WTC11 (cell line): ENCODE measurements at regions not wholly inside any gene's neighbourhood (a gene's known extent, or its start where the extent isn't known, plus 50 kb on each side); places are given as distances from the start of the nearest gene placed in this dataset.
A peak's percentile ranks its signal among the peaks of the same experiment; 100 is the strongest.

Experiments
- ATAC-seq: fragments of 200-7000 bp; cut with Tn5 transposase; 2 replicates; pipeline ENCODE4 v1.10.0; 2021; ENCODE audit warnings: mild to moderate bottlenecking, moderate library complexity
- CTCF ChIA-PET: fragments of 300-600 bp; sonication (Branson Sonifier 250); formaldehyde crosslinking; loops from one replicate; lab custom pipeline; 2021; ENCODE audit warnings: antibody characterized with exemption; lab: Charles Lee
- POLR2A ChIA-PET: fragments of 350-600 bp; sonication (Branson Sonifier 250); formaldehyde crosslinking; loops from one replicate; lab custom pipeline; 2021; ENCODE audit warnings: antibody characterized with exemption; lab: Charles Lee
- DNase-seq: peaks from one replicate; pipeline ENCODE4 v3.0.0; 2021; ENCODE audit warnings: low spot score
- H3K27ac Mint-ChIP-seq: 2 replicates; pipeline ENCODE4 v1.8.0; 2021; ENCODE audit warnings: mixed read lengths
- H3K27me3 Mint-ChIP-seq: 2 replicates; pipeline ENCODE4 v1.8.0; 2021; ENCODE audit warnings: low read depth, mild to moderate bottlenecking, moderate library complexity, mixed read lengths
- H3K36me3 Mint-ChIP-seq: 2 replicates; pipeline ENCODE4 v1.8.0; 2021; ENCODE audit warnings: mixed read lengths
- H3K4me1 Mint-ChIP-seq: 2 replicates; pipeline ENCODE4 v1.8.0; 2022; ENCODE audit warnings: mixed read lengths
- H3K4me3 Mint-ChIP-seq: 2 replicates; pipeline ENCODE4 v1.8.0; 2021; ENCODE audit warnings: mild to moderate bottlenecking, moderate library complexity, mixed read lengths
- H3K9me3 Mint-ChIP-seq: 2 replicates; pipeline ENCODE4 v1.8.0; 2021; ENCODE audit warnings: mixed read lengths
- AFF4 ChIP-seq: sonication (generic); formaldehyde crosslinking; IDR thresholded peaks from 2 replicates; pipeline ENCODE4 v1.8.1; 2023; ENCODE audit warnings: mild to moderate bottlenecking, missing genetic modification reagents, borderline replicate concordance
- ATF1 ChIP-seq: sonication (generic); formaldehyde crosslinking; IDR thresholded peaks from 2 replicates; pipeline ENCODE4 v1.8.1; 2023; ENCODE audit warnings: mild to moderate bottlenecking, moderate library complexity, missing genetic modification reagents
- ATF6 ChIP-seq: sonication (generic); formaldehyde crosslinking; IDR thresholded peaks from 2 replicates; pipeline ENCODE4 v1.8.1; 2023; ENCODE audit warnings: mild to moderate bottlenecking, missing genetic modification reagents
- CREM ChIP-seq: sonication (generic); formaldehyde crosslinking; IDR thresholded peaks from 2 replicates; pipeline ENCODE4 v1.8.1; 2022; ENCODE audit warnings: mild to moderate bottlenecking, missing genetic modification reagents, moderate library complexity
- ETV6 ChIP-seq: sonication (generic); formaldehyde crosslinking; IDR thresholded peaks from 2 replicates; pipeline ENCODE4 v1.8.1; 2022; ENCODE audit warnings: mild to moderate bottlenecking, missing genetic modification reagents
- FOXJ3 ChIP-seq: sonication (generic); formaldehyde crosslinking; IDR thresholded peaks from 2 replicates; pipeline ENCODE4 v1.9.0; 2021; ENCODE audit warnings: missing genetic modification reagents, mild to moderate bottlenecking, borderline replicate concordance
- HMGXB4 ChIP-seq: sonication (generic); formaldehyde crosslinking; IDR thresholded peaks from 2 replicates; pipeline ENCODE4 v1.8.1; 2023; ENCODE audit warnings: mild to moderate bottlenecking, moderate library complexity, missing genetic modification reagents
- JAZF1 ChIP-seq: fragments of 250-450 bp; sonication (Bioruptor Pico); IDR thresholded peaks from 2 replicates; pipeline ENCODE4 v1.9.0; 2021; ENCODE audit warnings: moderate library complexity, mild to moderate bottlenecking, inconsistent platforms
- RELA ChIP-seq: sonication (generic); formaldehyde crosslinking; IDR thresholded peaks from 2 replicates; pipeline ENCODE4 v1.8.1; 2022; ENCODE audit warnings: missing genetic modification reagents, mild to moderate bottlenecking, borderline replicate concordance
- SP1 ChIP-seq: sonication (generic); formaldehyde crosslinking; conservative IDR thresholded peaks from 2 replicates; pipeline ENCODE4 v1.8.1; 2022; ENCODE audit warnings: missing genetic modification reagents
- ZBTB21 ChIP-seq: sonication (generic); formaldehyde crosslinking; IDR thresholded peaks from 2 replicates; pipeline ENCODE4 v1.8.1; 2023; ENCODE audit warnings: mild to moderate bottlenecking, missing genetic modification reagents, borderline replicate concordance
- ZNF396 ChIP-seq: fragments of 250-450 bp; sonication (Bioruptor Pico); IDR thresholded peaks from 2 replicates; pipeline ENCODE4 v1.8.0; 2021; ENCODE audit warnings: mild to moderate bottlenecking, moderate library complexity, borderline replicate concordance
- ZNF425 ChIP-seq: fragments of 250-450 bp; sonication (Bioruptor Pico); conservative IDR thresholded peaks from 2 replicates; pipeline ENCODE4 v1.9.0; 2021; ENCODE audit warnings: mild to moderate bottlenecking

- Mint-ChIP-seq H3K9me3 (peaks cover 12% of the 10 kb centered on the region; the same call in 1 of the 2 replicates), H3K4me1 (peaks cover 26% of the 10 kb centered on the region), H3K36me3 (peaks cover 2% of the 10 kb centered on the region; the same call in 1 of the 2 replicates), H3K27me3 (no peaks in the 10 kb centered on the region), H3K27ac (no peak overlapping the region), H3K4me3 (no peak overlapping the region)
- no peak for ATAC-seq
- ChIA-PET POLR2A (no interaction called here), CTCF (interaction anchor here (0.8 kb wide), 1 partner anchor 42 kb away, joined by 3 read pairs; no protein-coding TSS in a partner anchor)
- TF ChIP-seq HMGXB4 (CRISPR knock-in tag): no peak
- TF ChIP-seq ATF1 (CRISPR knock-in tag): no peak
- no peak for DNase-seq
Observed at GRCh38 chr10:131833013-131833412, 67.8 kb upstream of the PPP2R2D start.

- Mint-ChIP-seq H3K27ac (no peak overlapping the region), H3K9me3 (peaks cover 11% of the 10 kb centered on the region; the same call in 1 of the 2 replicates), H3K4me1 (peaks cover 26% of the 10 kb centered on the region), H3K27me3 (no peaks in the 10 kb centered on the region)
- CTCF ChIA-PET: interaction anchor here (0.5 to 0.8 kb wide), 2 partner anchors 42 to 175 kb away, joined by 3 read pairs; no protein-coding TSS in a partner anchor
- ATAC-seq (no peak), DNase-seq (peak; percentile 6)
- TF ChIP-seq ZNF425 (CRISPR knock-in tag) (no peak), ZNF396 (CRISPR knock-in tag) (no peak), CREM (no peak), ZBTB21 (CRISPR knock-in tag) (no peak), SP1 (CRISPR knock-in tag) (no peak), RELA (CRISPR knock-in tag) (no peak), FOXJ3 (CRISPR knock-in tag) (no peak), ATF6 (CRISPR knock-in tag) (no peak), AFF4 (CRISPR knock-in tag) (no peak), JAZF1 (CRISPR knock-in tag) (no peak), ETV6 (CRISPR knock-in tag) (no peak)
- TF ChIP-seq, all 79 proteins: peak for 0
- Mint-ChIP-seq H3K36me3 (peaks cover 2% of the 10 kb centered on the region; the same call in 1 of the 2 replicates), H3K4me3 (no peak overlapping the region)
- POLR2A ChIA-PET: no interaction called here
Observed at GRCh38 chr10:131833446-131834080, 67.2 kb upstream of the PPP2R2D start.
